Ishikawa (cell line): ENCODE measurements at regions not wholly inside any gene's neighbourhood (a gene's known extent, or its start where the extent isn't known, plus 50 kb on each side); places are given as distances from the start of the nearest gene placed in this dataset.

Experiments
- CEBPB ChIP-seq: IDR thresholded peaks from 2 replicates; pipeline ENCODE4 v1.6.1; 2012
- CREB1 ChIP-seq: IDR thresholded peaks from 2 replicates; pipeline ENCODE4 v1.6.1; 2012; ENCODE audit warnings: low read depth
- EGR1 ChIP-seq: IDR thresholded peaks from 2 replicates; pipeline ENCODE4 v1.6.1; 2012
- EP300 ChIP-seq: IDR thresholded peaks from 2 replicates; pipeline ENCODE4 v1.6.1; 2012; ENCODE audit warnings: borderline replicate concordance
- FOXM1 ChIP-seq: IDR thresholded peaks from 2 replicates; pipeline ENCODE4 v1.6.1; 2012; ENCODE audit warnings: low read depth, borderline replicate concordance
- MAX ChIP-seq: IDR thresholded peaks from 2 replicates; pipeline ENCODE4 v1.6.1; 2012
- NFIC ChIP-seq: IDR thresholded peaks from 2 replicates; pipeline ENCODE4 v1.6.1; 2012
- RAD21 ChIP-seq: IDR thresholded peaks from 2 replicates; pipeline ENCODE4 v1.6.1; 2012; ENCODE audit warnings: low read depth
- TAF1 ChIP-seq: IDR thresholded peaks from 2 replicates; pipeline ENCODE4 v1.6.1; 2012; ENCODE audit warnings: low read depth, mild to moderate bottlenecking
- TCF12 ChIP-seq: IDR thresholded peaks from 2 replicates; pipeline ENCODE4 v1.6.1; 2012; ENCODE audit warnings: low read depth
- TEAD4 ChIP-seq: IDR thresholded peaks from 2 replicates; pipeline ENCODE4 v1.6.1; 2012
- YY1 ChIP-seq: IDR thresholded peaks from 2 replicates; pipeline ENCODE4 v1.6.1; 2012; ENCODE audit warnings: low read depth
- ZBTB7A ChIP-seq: IDR thresholded peaks from 2 replicates; pipeline ENCODE4 v1.6.1; 2012; ENCODE audit warnings: low read depth
- TF ChIP-seq, protein P1 (sequence below): IDR thresholded peaks from 2 replicates; pipeline ENCODE4 v1.6.1; 2012
- TF ChIP-seq, protein P2 (sequence below): IDR thresholded peaks from 2 replicates; pipeline ENCODE4 v1.6.1; 2012; ENCODE audit warnings: low read depth, mild to moderate bottlenecking

DNA sequence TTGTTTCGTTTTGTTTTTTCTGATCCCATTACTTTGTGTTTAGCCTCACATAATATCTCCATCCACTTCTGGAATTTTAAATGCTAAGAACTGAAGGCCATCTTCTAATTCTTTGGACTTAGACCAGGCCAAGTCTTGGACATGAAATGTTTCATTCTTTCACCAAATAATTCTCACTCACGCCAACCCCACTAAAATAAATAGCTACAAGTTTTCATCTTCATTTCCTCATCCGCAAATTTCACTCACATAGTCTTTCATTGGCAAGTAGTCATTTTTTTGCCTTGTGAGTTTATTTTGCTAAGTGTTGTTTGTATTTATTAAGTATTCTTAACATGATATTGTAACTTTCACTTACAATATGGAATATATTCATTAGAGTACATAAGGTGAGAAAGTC, 1188.6 kb upstream of the SEMA6A start:
- TF ChIP-seq MAX (no peak), NFIC (no peak), TAF1 (no peak), FOXM1 (no peak), YY1 (no peak), TCF12 (no peak), CEBPB (no peak), EGR1 (no peak), RAD21 (no peak), EP300 (no peak), ZBTB7A (no peak), CREB1 (no peak), TEAD4 (no peak)
- TF ChIP-seq, protein P1, sequence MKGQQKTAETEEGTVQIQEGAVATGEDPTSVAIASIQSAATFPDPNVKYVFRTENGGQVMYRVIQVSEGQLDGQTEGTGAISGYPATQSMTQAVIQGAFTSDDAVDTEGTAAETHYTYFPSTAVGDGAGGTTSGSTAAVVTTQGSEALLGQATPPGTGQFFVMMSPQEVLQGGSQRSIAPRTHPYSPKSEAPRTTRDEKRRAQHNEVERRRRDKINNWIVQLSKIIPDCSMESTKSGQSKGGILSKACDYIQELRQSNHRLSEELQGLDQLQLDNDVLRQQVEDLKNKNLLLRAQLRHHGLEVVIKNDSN, result no peak
- TF ChIP-seq, protein P2, sequence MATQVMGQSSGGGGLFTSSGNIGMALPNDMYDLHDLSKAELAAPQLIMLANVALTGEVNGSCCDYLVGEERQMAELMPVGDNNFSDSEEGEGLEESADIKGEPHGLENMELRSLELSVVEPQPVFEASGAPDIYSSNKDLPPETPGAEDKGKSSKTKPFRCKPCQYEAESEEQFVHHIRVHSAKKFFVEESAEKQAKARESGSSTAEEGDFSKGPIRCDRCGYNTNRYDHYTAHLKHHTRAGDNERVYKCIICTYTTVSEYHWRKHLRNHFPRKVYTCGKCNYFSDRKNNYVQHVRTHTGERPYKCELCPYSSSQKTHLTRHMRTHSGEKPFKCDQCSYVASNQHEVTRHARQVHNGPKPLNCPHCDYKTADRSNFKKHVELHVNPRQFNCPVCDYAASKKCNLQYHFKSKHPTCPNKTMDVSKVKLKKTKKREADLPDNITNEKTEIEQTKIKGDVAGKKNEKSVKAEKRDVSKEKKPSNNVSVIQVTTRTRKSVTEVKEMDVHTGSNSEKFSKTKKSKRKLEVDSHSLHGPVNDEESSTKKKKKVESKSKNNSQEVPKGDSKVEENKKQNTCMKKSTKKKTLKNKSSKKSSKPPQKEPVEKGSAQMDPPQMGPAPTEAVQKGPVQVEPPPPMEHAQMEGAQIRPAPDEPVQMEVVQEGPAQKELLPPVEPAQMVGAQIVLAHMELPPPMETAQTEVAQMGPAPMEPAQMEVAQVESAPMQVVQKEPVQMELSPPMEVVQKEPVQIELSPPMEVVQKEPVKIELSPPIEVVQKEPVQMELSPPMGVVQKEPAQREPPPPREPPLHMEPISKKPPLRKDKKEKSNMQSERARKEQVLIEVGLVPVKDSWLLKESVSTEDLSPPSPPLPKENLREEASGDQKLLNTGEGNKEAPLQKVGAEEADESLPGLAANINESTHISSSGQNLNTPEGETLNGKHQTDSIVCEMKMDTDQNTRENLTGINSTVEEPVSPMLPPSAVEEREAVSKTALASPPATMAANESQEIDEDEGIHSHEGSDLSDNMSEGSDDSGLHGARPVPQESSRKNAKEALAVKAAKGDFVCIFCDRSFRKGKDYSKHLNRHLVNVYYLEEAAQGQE, result no peak

DNA sequence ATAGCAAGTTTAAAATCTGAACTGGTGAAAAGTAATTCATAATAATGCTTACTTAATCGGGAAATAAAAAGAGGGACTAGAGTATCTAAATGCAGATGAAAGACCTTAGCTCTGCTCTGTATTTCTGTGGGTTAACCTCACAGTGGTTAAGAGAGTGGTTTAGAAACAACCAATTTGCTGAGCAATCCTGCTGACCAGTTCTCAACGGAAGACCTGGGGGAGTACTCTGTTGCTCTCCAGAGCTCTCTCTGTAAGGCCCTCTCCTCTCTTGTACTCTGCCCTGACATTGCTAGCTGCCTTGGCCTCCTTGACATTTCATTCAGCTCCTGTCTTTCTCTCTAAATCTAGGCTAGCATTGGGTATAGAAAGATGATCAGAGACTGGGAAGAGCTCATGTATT, 1186.6 kb upstream of the SEMA6A start:
- TF ChIP-seq EGR1, result no peak
- TF ChIP-seq TAF1, result no peak
- TF ChIP-seq TEAD4, result no peak
- no peak for TF ChIP-seq FOXM1

- TF ChIP-seq, protein P2, result no peak
- TF ChIP-seq ZBTB7A (no peak), RAD21 (no peak), TEAD4 (no peak), TCF12 (no peak), NFIC (no peak), CREB1 (no peak), MAX (no peak), FOXM1 (no peak), TAF1 (no peak), EP300 (no peak), EGR1 (no peak)
- TF ChIP-seq, protein P1, result no peak
These were observed 1185.4 kb upstream of the SEMA6A start for GRCh38 chr5:117759849-117760499.

DNA sequence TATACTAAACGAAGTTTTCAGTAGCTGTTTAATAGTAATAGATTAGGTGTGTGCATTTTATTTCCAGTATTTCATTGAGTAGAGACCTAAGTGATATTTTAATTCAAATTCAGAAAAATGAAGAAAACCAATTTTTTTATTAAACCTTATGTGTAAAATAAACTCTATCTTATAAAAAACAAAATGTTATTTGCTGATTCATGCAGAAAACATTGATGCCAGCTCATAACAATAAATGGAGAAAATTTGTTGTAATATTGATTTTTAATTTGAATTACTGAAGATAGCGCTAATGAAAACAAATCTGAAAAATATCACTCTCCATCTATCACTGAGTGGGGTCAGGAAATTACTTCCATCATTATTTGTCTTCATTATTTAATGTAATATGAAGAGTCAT, 1177.8 kb upstream of the SEMA6A start:
- TF ChIP-seq CREB1 (no peak), CEBPB (no peak), TCF12 (no peak), NFIC (no peak), TEAD4 (no peak), TAF1 (no peak), EGR1 (no peak), MAX (no peak), EP300 (no peak), YY1 (no peak), FOXM1 (no peak), RAD21 (no peak)
- TF ChIP-seq, protein P2, result no peak
- TF ChIP-seq, protein P1, result no peak
